B cell (primary cell): ENCODE measurements at regions not wholly inside any gene's neighbourhood (a gene's known extent, or its start where the extent isn't known, plus 50 kb on each side); places are given as distances from the start of the nearest gene placed in this dataset.

ENCODE experiments used
- CTCF ChIP-seq: fragments of 200-600 bp; IDR thresholded peaks from one replicate; pipeline ENCODE4 v1.8.0; 2022; ENCODE audit warnings: antibody characterized with exemption, mild to moderate bottlenecking
- EZH2 ChIP-seq: IDR thresholded peaks from 2 replicates; pipeline ENCODE4 v1.6.1; 2012; ENCODE audit warnings: borderline replicate concordance, low read depth, mild to moderate bottlenecking, moderate library complexity, low read length; ENCODE audit not compliant: insufficient read depth, poor library complexity, severe bottlenecking

GRCh38 chr12:13293096-13293495 is 96.6 kb downstream of the EMP1 start:
- TF ChIP-seq EZH2 (no peak), CTCF (no peak)
